RWPE1 (cell line): ENCODE measurements at regions not wholly inside any gene's neighbourhood (a gene's known extent, or its start where the extent isn't known, plus 50 kb on each side); places are given as distances from the start of the nearest gene placed in this dataset.

ENCODE experiments used
- CTCF ChIA-PET: fragments of 350-600 bp; sonication (Branson Sonifier 250); formaldehyde crosslinking; extraction: SDS; loops from one replicate; lab custom pipeline; 2021; lab: Yijun Ruan, JAX
- POLR2A ChIA-PET: fragments of 400-600 bp; formaldehyde crosslinking; extraction: SDS; loops from one replicate; lab custom pipeline; 2020; ENCODE audit warnings: antibody characterized with exemption; ENCODE audit not compliant: low non-redundant PET; lab: Yijun Ruan, JAX
- DNase-seq: peaks from one replicate; pipeline ENCODE4 v3.0.0; 2012; ENCODE audit warnings: low spot score
- H3K27ac ChIP-seq: fragments of 450-650 bp; 2 replicates; pipeline ENCODE4 v1.5.1; 2017
- TF ChIP-seq, protein P1 (sequence below): fragments of 450-650 bp; conservative IDR thresholded peaks from 2 replicates; pipeline ENCODE4 v1.5.1; 2017; ENCODE audit warnings: low read depth, mild to moderate bottlenecking

DNA sequence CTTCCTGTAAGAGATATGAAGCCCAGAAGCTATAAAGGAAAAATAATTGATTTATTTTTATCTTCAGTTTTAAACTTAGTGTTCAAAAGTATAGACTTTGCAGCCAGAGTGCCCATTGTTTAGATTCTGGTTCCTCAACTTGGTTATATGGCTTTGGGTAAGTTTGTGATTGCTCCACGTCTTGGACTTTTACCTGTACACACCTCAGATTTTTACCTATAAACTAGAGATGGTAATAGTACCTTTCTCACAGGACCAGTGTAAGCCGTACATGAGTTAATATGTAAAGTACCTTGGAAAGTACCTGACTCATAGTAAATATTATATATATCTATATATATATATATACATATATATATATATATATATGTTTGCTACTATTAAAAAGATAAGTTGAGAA, 283.8 kb downstream of the RAP2B start:
- CTCF ChIA-PET = interaction anchor here (0.6 kb wide), 2 partner anchors 40 to 440 kb away, joined by 3 read pairs; no protein-coding TSS in a partner anchor
- POLR2A ChIA-PET = no interaction called here
- TF ChIP-seq, protein P1, sequence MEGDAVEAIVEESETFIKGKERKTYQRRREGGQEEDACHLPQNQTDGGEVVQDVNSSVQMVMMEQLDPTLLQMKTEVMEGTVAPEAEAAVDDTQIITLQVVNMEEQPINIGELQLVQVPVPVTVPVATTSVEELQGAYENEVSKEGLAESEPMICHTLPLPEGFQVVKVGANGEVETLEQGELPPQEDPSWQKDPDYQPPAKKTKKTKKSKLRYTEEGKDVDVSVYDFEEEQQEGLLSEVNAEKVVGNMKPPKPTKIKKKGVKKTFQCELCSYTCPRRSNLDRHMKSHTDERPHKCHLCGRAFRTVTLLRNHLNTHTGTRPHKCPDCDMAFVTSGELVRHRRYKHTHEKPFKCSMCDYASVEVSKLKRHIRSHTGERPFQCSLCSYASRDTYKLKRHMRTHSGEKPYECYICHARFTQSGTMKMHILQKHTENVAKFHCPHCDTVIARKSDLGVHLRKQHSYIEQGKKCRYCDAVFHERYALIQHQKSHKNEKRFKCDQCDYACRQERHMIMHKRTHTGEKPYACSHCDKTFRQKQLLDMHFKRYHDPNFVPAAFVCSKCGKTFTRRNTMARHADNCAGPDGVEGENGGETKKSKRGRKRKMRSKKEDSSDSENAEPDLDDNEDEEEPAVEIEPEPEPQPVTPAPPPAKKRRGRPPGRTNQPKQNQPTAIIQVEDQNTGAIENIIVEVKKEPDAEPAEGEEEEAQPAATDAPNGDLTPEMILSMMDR = no peak
- no peak overlapping the region for H3K27ac ChIP-seq
- no peak for DNase-seq

DNA sequence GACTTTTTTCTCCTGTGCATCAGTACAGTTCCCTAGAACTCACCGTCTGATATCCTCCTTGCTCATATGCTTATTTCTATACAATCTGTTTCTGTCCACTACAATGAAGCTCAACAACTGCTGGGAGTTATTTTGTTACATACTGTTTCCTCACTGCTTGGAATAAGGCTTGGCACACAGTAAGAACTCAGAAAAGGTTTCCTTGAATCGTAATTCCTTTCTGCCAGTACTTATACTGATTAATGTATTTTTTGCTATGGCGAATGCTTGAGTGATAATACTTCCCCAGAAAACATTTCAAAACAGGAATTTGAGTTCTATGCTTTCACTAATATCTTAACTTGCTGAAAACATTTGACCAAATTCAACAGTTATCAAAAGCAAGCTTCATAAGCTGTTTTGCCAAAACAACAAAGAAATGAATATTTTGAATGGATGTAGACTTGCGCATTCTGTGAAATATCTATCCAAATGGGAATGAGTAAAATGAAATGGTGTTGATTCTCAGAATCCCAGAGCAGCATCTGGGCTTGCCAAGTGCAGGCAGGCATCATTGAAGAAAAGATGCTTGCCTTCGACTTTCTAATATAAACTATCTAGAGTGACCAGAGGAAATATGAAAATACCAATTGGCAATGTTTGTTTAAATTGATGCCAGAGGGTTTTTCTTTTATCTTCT, 286.3 kb downstream of the RAP2B start:
- DNase-seq = no peak
- POLR2A ChIA-PET = no interaction called here
- TF ChIP-seq, protein P1 = no peak
- CTCF ChIA-PET = interaction anchor here (0.6 kb wide), 1 partner anchor 22 kb away, joined by 3 read pairs; no protein-coding TSS in a partner anchor
- no peak overlapping the region for H3K27ac ChIP-seq

DNA sequence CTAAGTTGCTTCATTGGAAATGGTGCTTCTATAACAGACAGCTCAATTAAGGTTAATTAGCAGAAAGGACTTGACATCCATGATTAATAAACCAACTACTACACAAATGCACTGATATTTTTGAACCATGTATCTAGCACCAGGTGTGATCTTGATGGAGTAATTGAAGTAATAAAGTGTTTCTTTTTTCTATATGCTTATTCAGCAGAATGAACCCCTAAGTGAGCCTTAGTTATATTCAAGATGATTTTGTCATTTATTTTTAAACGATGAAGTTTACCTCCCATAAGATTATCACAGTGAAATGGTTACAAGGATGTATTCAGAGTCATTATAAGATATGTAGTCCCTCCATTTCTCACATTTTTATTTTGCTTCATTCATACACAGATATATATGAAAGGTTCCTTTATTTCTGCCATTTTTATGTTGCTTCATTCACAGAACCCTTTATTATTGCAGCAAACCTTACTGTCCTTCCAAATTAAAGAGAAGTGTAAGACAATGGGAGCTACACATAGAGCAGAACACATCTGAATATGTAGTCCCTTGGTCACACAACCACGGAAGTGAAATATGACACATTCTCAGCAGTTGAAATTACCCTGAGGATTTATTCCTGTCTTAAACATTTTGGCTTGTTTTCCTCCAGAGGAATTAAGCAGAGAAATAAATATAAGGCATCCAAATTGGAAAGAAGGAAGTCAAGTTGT, 295.0 kb downstream of the RAP2B start:
- TF ChIP-seq, protein P1 = no peak
- ChIA-PET CTCF (no interaction called here), POLR2A (no interaction called here)
- no peak for DNase-seq
- no peak overlapping the region for H3K27ac ChIP-seq

DNA sequence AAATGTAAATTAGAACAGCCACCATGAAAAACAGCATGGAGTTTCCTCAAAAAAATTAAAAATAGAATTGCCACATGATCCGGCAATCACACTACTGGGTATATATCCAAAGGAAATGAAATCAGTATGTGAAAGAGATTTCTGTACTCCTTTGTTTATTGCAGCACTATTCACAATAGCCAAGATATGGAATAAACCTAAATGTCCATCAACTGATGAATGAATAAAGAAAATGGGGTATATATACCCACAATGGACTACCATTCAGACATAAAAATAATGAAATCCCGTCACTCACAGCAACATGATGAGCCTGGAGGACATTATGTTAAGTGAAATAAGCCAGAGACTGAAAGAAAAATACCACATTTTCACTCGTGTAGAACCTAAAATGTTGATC, 296.9 kb downstream of the RAP2B start:
- H3K27ac ChIP-seq = no peak overlapping the region
- POLR2A ChIA-PET = no interaction called here
- TF ChIP-seq, protein P1 = no peak

DNA sequence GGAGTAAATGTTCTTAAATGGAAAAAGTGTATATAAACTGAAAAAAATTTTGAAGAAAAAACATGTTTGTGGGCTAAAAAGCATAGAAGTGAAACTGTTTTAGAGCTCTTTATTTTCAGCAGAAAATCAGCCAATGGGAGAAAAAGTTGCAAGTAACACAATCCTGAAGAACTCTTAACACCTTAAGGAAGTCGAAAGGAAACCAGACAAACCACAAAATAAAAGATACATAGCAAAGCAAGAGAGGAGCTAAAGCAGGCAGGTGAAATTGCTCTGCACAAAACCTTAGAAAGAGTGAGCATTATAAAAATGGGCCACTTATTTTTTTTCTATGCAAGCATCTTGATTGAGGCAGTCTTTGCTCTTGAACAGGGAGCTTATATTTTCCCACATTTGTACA, 300.5 kb downstream of the RAP2B start:
- no peak overlapping the region for H3K27ac ChIP-seq
- CTCF ChIA-PET = no interaction called here
- TF ChIP-seq, protein P1 = no peak
- POLR2A ChIA-PET = no interaction called here
- no peak for DNase-seq

More for the DNA sequence above, 296.9 kb downstream of the RAP2B start:
- no peak for DNase-seq
- CTCF ChIA-PET = no interaction called here

DNA sequence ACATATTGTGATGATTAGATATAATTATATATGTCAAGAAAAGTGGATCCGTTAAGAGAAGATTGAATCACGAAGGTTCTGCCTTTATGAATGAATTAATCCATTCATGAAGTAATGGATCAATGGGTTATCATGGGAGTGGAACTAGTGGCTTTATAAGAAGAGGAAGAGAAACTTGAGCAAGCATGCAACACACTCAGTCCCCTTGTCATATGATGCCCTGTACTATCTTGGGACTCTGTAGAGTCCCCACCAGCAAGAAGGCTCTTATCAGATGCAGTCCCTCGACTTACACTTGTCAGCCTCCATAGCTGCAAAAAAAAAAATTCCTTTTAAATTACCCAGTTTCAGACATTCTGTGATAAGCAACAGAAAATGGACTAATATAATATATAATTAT, 301.9 kb downstream of the RAP2B start:
- DNase-seq = no peak
- no peak overlapping the region for H3K27ac ChIP-seq
- TF ChIP-seq, protein P1 = no peak
- ChIA-PET POLR2A (no interaction called here), CTCF (no interaction called here)
